CD4-positive, alpha-beta T cell (primary cell): ENCODE measurements at regions not wholly inside any gene's neighbourhood (a gene's known extent, or its start where the extent isn't known, plus 50 kb on each side); places are given as distances from the start of the nearest gene placed in this dataset.

ENCODE experiments used
- ATAC-seq: fragments of 200-7000 bp; cut with Tn5 transposase; one replicate; pipeline ENCODE4 v1.10.0; 2022; ENCODE audit warnings: mild to moderate bottlenecking; ENCODE audit not compliant: poor library complexity
- CTCF ChIA-PET: fragments of 350-600 bp; sonication (Branson Sonifier 250); formaldehyde crosslinking; loops from one replicate; lab custom pipeline; 2021; ENCODE audit warnings: antibody characterized with exemption, inconsistent platforms; lab: Charles Lee
- POLR2A ChIA-PET: fragments of 350-600 bp; sonication (Branson Sonifier 250); formaldehyde crosslinking; loops from one replicate; lab custom pipeline; 2021; ENCODE audit warnings: antibody characterized with exemption, inconsistent platforms; lab: Charles Lee
- DNase-seq, 14 experiments: peaks; one replicate each; pipeline ENCODE4 v3.0.0-alpha.2; 2013 to 2020; ENCODE audit warnings: mixed read lengths in 2 of 14
- H3K27ac ChIP-seq, 2 donors: one replicate each; pipeline versions ENCODE4 v1.5.1 to v1.7.0; 2013; ENCODE audit warnings: low read length in 2 of 2, low read depth in 1 of 2, mild to moderate bottlenecking in 1 of 2
- H3K27me3 ChIP-seq, 2 experiments: 1 replicate in 1 of 2; 2 replicates in 1 of 2; pipeline versions ENCODE4 v1.6.1 to v1.7.0; 2013; ENCODE audit warnings: low read length in 2 of 2, control low read depth in 1 of 2, mild to moderate bottlenecking in 1 of 2, moderate library complexity in 1 of 2; ENCODE audit not compliant: insufficient read depth in 2 of 2, control insufficient read depth in 1 of 2
- H3K36me3 ChIP-seq: one replicate; pipeline ENCODE4 v1.6.1; 2013; ENCODE audit warnings: low read length, control low read depth; ENCODE audit not compliant: insufficient read depth
- H3K4me1 ChIP-seq: one replicate; pipeline ENCODE4 v1.6.1; 2013; ENCODE audit warnings: low read length, control low read depth; ENCODE audit not compliant: insufficient read depth
- H3K4me3 ChIP-seq: one replicate; pipeline ENCODE4 v1.5.1; 2013; ENCODE audit warnings: mild to moderate bottlenecking, low read length, moderate library complexity
- H3K9me3 ChIP-seq, 2 experiments: 1 replicate in 1 of 2; 2 replicates in 1 of 2; pipeline versions ENCODE4 v1.6.1 to v1.7.0; 2013; ENCODE audit warnings: low read length in 2 of 2, mild to moderate bottlenecking in 2 of 2, control low read depth in 1 of 2, moderate library complexity in 1 of 2; ENCODE audit not compliant: control insufficient read depth in 1 of 2, insufficient read depth in 1 of 2
- H3K27ac Mint-ChIP-seq: one replicate; pipeline ENCODE4 v1.8.0; 2020; ENCODE audit warnings: mixed read lengths
- H3K27me3 Mint-ChIP-seq: one replicate; pipeline ENCODE4 v1.8.0; 2021; ENCODE audit warnings: mixed read lengths
- H3K36me3 Mint-ChIP-seq: one replicate; pipeline ENCODE4 v1.8.0; 2021; ENCODE audit warnings: low read depth, mixed read lengths
- H3K4me1 Mint-ChIP-seq: one replicate; pipeline ENCODE4 v1.8.0; 2021; ENCODE audit warnings: low read depth, mixed read lengths
- H3K4me3 Mint-ChIP-seq: one replicate; pipeline ENCODE4 v1.8.0; 2020; ENCODE audit warnings: mild to moderate bottlenecking, mixed read lengths
- H3K9me3 Mint-ChIP-seq: one replicate; pipeline ENCODE4 v1.8.0; 2020; ENCODE audit warnings: mixed read lengths
- CTCF ChIP-seq: fragments of 200-600 bp; IDR thresholded peaks from one replicate; pipeline ENCODE4 v1.8.0; 2022; ENCODE audit warnings: antibody characterized with exemption, mild to moderate bottlenecking
- intact Hi-C, 2 experiments: fragments of 100-400 bp; cut with DNase I in 1 of 2; cut with micrococcal nuclease in 1 of 2; formaldehyde crosslinking; loops; one replicate each; pipeline versions ENCODE4 v1.15.1 to v1.9.0; 2023 to 2025; cut with DNase I, micrococcal nuclease

GRCh38 chr16:85994492-85995490 lies 95.8 kb downstream of the IRF8 start:
- Mint-ChIP-seq H3K4me1 (peaks cover 10% of the 10 kb centered on the region), H3K27ac (no peak overlapping the region), H3K4me3 (no peak overlapping the region), H3K9me3 (no peaks in the 10 kb centered on the region), H3K27me3 (peaks cover 9% of the 10 kb centered on the region), H3K36me3 (no peaks in the 10 kb centered on the region)
- ChIA-PET CTCF (interaction anchor here (2.1 kb wide), 1 partner anchor 173 kb away, joined by 6 read pairs; no protein-coding TSS in a partner anchor), POLR2A (no interaction called here)
- H3K27ac ChIP-seq: no peak overlapping the region
- DNase-seq: no peak
- peaks cover 22% of the 10 kb centered on the region for H3K4me1 ChIP-seq
- intact Hi-C loops: no loop called here
- H3K9me3 ChIP-seq: no peaks in the 10 kb centered on the region
- H3K4me3 ChIP-seq: no peak overlapping the region
- peaks cover 0 to 2% of the 10 kb centered on the region in 2 experiments for H3K27me3 ChIP-seq
- no peak for ATAC-seq
- no peaks in the 10 kb centered on the region for H3K36me3 ChIP-seq
- TF ChIP-seq CTCF: no peak

- peak in 1 of 14 experiments; percentile 21 for DNase-seq
- H3K27me3 Mint-ChIP-seq: peaks cover 5% of the 10 kb centered on the region
- Histone ChIP-seq H3K27ac (no peak overlapping the region), H3K4me3 (peak overlapping the region; percentile 26), H3K9me3 (no peaks in the 10 kb centered on the region), H3K27me3 (peaks cover 0 to 2% of the 10 kb centered on the region in 2 experiments), H3K4me1 (peaks cover 22% of the 10 kb centered on the region), H3K36me3 (no peaks in the 10 kb centered on the region)
- ATAC-seq: no peak
- H3K9me3 Mint-ChIP-seq: no peaks in the 10 kb centered on the region
- no peaks in the 10 kb centered on the region for H3K36me3 Mint-ChIP-seq
- TF ChIP-seq CTCF: no peak
- H3K4me3 Mint-ChIP-seq: no peak overlapping the region
- peaks cover 10% of the 10 kb centered on the region for H3K4me1 Mint-ChIP-seq
- intact Hi-C loops: no loop called here
- H3K27ac Mint-ChIP-seq: no peak overlapping the region
- CTCF ChIA-PET: interaction anchor here (2.1 kb wide), 1 partner anchor 174 kb away, joined by 6 read pairs; no protein-coding TSS in a partner anchor
- POLR2A ChIA-PET: no interaction called here
Measured at GRCh38 chr16:85995541-85996423, 96.8 kb downstream of the IRF8 start.

- H3K27ac ChIP-seq: no peak overlapping the region
- Mint-ChIP-seq H3K4me3 (no peak overlapping the region), H3K27ac (no peak overlapping the region), H3K36me3 (no peaks in the 10 kb centered on the region), H3K27me3 (peaks cover 5% of the 10 kb centered on the region), H3K4me1 (peaks cover 10% of the 10 kb centered on the region), H3K9me3 (no peaks in the 10 kb centered on the region)
- DNase-seq (no peak), ATAC-seq (no peak)
- no peak overlapping the region for H3K4me3 ChIP-seq
- ChIA-PET POLR2A (no interaction called here), CTCF (interaction anchor here (2.1 kb wide), 1 partner anchor 175 kb away, joined by 6 read pairs; no protein-coding TSS in a partner anchor)
- intact Hi-C loops: no loop called here
- peaks cover 22% of the 10 kb centered on the region for H3K4me1 ChIP-seq
- H3K27me3 ChIP-seq: peaks cover 0 to 2% of the 10 kb centered on the region in 2 experiments
- no peaks in the 10 kb centered on the region for H3K36me3 ChIP-seq
- H3K9me3 ChIP-seq: no peaks in the 10 kb centered on the region
- no peak for TF ChIP-seq CTCF
Measured at GRCh38 chr16:85996843-85997242, 97.9 kb downstream of the IRF8 start.
